ENCODE measurements at regions not wholly inside any gene's neighbourhood (a gene's known extent, or its start where the extent isn't known, plus 50 kb on each side); places are given as distances from the start of the nearest gene placed in this dataset.
"Not testable (repeated sequence)": the region's sequence is repeated elsewhere in the genome, so short reads cannot be mapped to it uniquely, and the experiment has no call there.

GRCh38 chr12:85469158-85470086 is 189.4 kb downstream of the ALX1 start:
- in situ Hi-C loops (cut with HindIII; ENCODE audit: low pct_unique_long_range_greater_than_20kb, low sequenced_read_pairs); DNase-seq (ENCODE audit: low read depth, low spot score): not testable (repeated sequence)

DNA sequence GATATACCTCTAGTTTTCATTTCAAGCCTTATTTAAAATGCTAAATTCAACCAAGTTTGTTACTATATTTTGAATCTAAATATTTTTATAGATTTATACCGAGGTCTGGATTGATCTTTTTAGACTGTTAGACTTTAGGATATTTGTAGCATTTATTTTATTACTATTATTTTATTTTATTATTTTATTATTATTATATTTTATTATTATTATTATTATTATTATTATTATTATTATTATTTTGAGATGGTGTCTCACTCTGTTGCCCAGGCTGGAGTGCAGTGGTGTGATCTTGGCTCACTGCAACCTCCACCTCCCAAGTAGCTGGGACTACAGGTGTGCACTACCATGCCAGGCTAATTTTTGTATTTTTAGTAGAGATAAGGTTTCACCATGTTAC is 195.3 kb downstream of the ALX1 start:
- DNase-seq (ENCODE audit: low read depth, low spot score); in situ Hi-C loops (cut with HindIII; ENCODE audit: low pct_unique_long_range_greater_than_20kb, low sequenced_read_pairs): not testable (repeated sequence)

GRCh38 chr12:85476756-85477155 is 196.7 kb downstream of the ALX1 start:
- in situ Hi-C loops (cut with HindIII; ENCODE audit: low pct_unique_long_range_greater_than_20kb, low sequenced_read_pairs) = no loop called here

GRCh38 chr12:85484387-85484786 is 204.4 kb downstream of the ALX1 start:
- DNase-seq (ENCODE audit: low read depth, low spot score) = no peak
- in situ Hi-C loops (cut with HindIII; ENCODE audit: low pct_unique_long_range_greater_than_20kb, low sequenced_read_pairs) = no loop called here

More at GRCh38 chr12:85476756-85477155, 196.7 kb downstream of the ALX1 start:
- DNase-seq (ENCODE audit: low read depth, low spot score) = no peak

DNA sequence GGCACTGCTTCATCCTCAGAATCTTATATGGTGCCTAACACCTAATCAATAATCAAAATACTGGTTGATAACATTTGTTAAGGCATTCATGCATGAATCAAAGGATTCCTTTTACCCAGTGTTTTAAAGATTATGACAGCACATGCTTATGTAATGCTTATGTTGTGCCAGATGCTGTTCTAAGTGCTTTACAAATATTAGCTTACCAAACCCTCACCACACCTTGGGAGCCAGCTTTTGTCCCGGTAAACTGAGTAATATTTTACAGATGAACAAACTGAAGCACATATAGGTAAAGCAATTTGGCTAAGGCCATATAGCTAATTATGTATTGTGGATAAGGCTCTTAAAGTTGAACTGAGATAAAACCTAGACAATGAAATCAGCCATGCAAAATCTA is 209.2 kb downstream of the ALX1 start:
- in situ Hi-C loops (cut with HindIII; ENCODE audit: low pct_unique_long_range_greater_than_20kb, low sequenced_read_pairs) = no loop called here
- DNase-seq (ENCODE audit: low read depth, low spot score) = no peak

DNA sequence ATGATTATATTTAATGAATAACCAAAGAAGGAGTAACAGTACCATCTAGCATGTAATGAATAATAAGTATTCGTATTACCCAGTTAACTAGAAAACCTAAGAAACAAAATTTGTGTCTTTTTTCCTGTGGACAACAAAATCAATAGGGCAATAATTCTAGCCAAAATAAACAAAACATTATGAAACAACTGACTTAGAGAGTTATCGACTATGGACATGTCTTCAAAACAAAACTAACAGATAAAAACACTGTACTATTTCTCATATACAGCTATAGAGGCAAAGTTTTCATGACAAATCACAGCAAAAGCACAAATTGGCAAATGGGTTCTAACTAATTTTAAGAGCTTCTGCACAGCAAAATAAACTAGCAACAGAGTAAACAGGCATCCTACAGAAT is 224.1 kb downstream of the ALX1 start:
- in situ Hi-C loops (cut with HindIII; ENCODE audit: low pct_unique_long_range_greater_than_20kb, low sequenced_read_pairs) = no loop called here
- DNase-seq (ENCODE audit: low read depth, low spot score) = no peak

GRCh38 chr12:85504624-85505023 is 224.6 kb downstream of the ALX1 start:
- in situ Hi-C loops (cut with HindIII; ENCODE audit: low pct_unique_long_range_greater_than_20kb, low sequenced_read_pairs) = no loop called here
- DNase-seq (ENCODE audit: low read depth, low spot score) = no peak

DNA sequence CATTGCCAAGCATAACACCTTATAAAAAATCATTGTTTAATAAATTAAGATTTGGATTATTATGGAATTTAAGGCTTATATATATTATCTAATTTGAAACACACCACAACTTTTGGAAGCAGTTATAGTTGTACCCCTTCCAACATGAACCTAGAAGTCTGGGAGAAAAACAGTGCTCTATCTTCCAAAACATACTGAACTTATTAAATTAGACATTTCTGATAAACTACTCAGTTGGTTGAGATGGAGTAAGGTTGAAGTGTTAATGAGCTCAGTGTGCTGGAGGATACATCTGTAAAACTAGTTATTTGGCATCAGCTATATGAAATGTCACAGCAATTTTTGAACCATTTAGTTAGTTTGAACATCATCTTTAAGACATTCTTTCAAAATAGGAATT is 227.4 kb downstream of the ALX1 start:
- in situ Hi-C loops (cut with HindIII; ENCODE audit: low pct_unique_long_range_greater_than_20kb, low sequenced_read_pairs) = no loop called here
- no peak for DNase-seq (ENCODE audit: low read depth, low spot score)

- in situ Hi-C loops (cut with HindIII; ENCODE audit: low pct_unique_long_range_greater_than_20kb, low sequenced_read_pairs) = no loop called here
Observed at GRCh38 chr12:85509081-85509856, 229.2 kb downstream of the ALX1 start.

DNA sequence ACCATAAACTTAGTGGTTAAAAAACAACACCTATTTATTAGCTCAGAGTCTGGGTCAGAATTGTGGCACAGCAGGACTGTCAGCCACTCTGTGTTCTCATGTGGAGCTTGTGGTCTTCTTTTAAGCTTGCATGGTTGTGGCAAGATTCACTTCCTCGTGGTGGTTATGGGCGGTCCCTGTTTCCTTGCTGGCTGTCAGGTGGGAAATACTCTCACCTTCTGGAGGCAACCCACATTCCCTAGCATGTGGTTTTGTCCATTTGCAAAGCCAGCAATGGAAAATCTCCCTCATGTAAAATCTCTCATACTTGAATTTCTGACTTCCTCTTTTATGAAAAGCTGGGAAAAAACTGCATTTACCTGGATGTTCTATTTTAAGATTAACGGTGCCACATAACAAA is 229.8 kb downstream of the ALX1 start:
- no peak for DNase-seq (ENCODE audit: low read depth, low spot score)
- in situ Hi-C loops (cut with HindIII; ENCODE audit: low pct_unique_long_range_greater_than_20kb, low sequenced_read_pairs) = no loop called here

More at GRCh38 chr12:85509081-85509856, 229.2 kb downstream of the ALX1 start:
- DNase-seq (ENCODE audit: low read depth, low spot score) = no peak

- DNase-seq (ENCODE audit: low read depth, low spot score) = no peak
- in situ Hi-C loops (cut with HindIII; ENCODE audit: low pct_unique_long_range_greater_than_20kb, low sequenced_read_pairs) = no loop called here
Observed at GRCh38 chr12:85516039-85516438, 236.0 kb downstream of the ALX1 start.

DNA sequence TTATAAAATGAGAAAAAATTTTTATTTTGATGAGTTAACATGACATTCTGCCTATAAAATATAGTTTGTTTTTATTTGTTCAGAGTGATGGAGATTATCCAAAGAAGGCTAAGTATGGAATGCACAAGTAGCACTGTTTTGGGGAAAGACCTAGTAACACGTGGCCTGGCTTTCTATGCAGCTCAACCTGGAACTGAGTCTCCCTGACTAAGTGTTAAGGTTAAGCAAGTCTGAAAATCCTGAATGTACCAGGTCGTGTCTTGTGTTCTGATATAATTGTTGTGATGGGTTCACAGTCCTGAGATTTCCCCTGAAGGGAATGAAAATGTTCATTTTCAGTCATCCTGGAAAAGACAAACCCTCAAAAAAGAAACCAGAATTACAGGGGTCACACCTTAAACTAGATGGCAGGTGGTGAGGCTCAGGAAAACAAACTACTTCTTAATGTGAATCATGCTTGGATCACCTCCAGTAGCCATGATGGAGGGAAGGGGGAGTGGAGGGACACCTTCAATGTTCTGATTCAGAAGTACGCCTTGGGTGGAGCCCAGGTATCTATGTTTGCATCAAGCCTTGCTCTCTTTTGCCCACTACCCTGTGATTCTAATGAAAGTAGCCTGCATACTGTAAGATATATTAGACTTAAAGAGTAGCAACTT is 236.8 kb downstream of the ALX1 start:
- no peak for DNase-seq (ENCODE audit: low read depth, low spot score)
- in situ Hi-C loops (cut with HindIII; ENCODE audit: low pct_unique_long_range_greater_than_20kb, low sequenced_read_pairs) = no loop called here

DNA sequence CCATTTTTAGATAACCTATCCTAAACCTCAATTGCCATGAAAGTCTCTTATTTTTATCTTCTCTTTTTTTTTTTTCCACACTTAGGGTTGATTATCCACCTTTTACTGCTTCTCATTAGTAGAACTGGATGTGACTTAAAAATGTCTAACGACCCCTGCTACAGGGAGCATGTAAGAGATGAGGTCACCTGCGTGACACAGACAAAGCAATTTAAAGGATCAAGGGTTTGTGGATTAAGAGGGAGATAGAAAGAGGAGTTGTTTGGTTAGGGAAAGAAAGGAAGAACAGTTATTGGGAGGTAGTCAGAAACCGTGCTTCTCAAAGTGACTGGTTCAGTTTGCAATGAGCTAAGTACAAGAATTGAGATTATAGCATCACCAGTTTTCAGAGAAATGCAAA is 239.1 kb downstream of the ALX1 start:
- in situ Hi-C loops (cut with HindIII; ENCODE audit: low pct_unique_long_range_greater_than_20kb, low sequenced_read_pairs) = no loop called here
- no peak for DNase-seq (ENCODE audit: low read depth, low spot score)

DNA sequence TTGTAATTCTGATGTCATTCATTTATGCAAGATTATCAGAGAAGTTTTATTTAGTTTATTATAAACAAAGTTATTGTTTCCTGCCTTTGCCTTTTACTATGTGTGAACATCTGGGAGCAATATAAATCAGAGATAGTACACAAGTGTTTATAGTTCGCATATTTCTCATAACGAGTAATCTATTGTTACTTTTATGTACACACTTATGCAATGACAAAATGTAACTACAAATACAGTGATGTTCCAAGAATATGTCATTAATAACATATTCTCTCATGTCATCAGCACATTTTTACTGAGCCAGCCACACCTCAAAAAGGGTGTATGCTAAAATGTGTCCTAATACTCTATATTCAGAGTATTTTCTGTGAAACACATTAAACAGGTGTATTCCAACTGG is 243.2 kb downstream of the ALX1 start:
- in situ Hi-C loops (cut with HindIII; ENCODE audit: low pct_unique_long_range_greater_than_20kb, low sequenced_read_pairs) = no loop called here
- DNase-seq (ENCODE audit: low read depth, low spot score) = no peak

DNA sequence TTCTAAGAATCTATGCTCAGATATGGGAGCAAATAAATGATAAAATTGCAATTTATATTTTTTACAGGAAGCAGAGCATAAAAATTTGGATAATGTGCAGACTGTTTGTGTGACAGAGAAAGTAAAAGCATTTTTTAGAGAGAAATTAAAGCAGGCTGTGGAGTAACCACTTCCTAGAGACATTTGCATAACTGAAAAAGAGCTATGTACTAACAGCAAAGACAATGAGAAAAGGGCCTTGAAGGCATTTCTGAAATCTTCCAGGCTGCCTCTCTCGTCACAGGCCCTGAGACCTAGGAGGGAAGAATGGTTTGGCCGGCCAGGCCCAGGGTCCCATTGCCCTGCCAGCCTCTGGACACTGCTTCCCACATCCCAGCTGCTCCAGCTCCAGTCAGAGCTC is 247.2 kb downstream of the ALX1 start:
- in situ Hi-C loops (cut with HindIII; ENCODE audit: low pct_unique_long_range_greater_than_20kb, low sequenced_read_pairs) = no loop called here
- DNase-seq (ENCODE audit: low read depth, low spot score) = no peak

- in situ Hi-C loops (cut with HindIII; ENCODE audit: low pct_unique_long_range_greater_than_20kb, low sequenced_read_pairs) = no loop called here
Observed at GRCh38 chr12:85529896-85530295, 249.9 kb downstream of the ALX1 start.

GRCh38 chr12:85530456-85530855 is 250.4 kb downstream of the ALX1 start:
- DNase-seq (ENCODE audit: low read depth, low spot score) = no peak
- in situ Hi-C loops (cut with HindIII; ENCODE audit: low pct_unique_long_range_greater_than_20kb, low sequenced_read_pairs) = no loop called here

More at GRCh38 chr12:85529896-85530295, 249.9 kb downstream of the ALX1 start:
- no peak for DNase-seq (ENCODE audit: low read depth, low spot score)

DNA sequence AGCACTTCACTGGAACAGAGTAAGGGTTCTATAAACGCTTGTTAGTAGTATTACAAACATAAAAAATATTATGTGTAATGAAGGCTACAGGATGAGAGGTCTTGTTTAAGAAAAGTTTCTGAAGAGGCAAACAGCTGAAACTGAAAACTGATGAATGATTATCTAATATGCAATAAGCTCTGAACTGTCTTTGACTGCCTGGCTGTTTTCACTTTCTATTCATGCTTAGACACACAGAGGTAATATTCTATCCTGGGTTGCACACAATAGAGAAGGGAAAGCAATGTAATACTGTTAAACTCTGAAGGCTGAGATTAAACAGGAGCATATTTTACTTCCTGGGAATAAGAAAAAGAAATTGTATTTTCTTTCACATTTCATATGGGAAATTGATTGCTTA is 251.3 kb downstream of the ALX1 start:
- in situ Hi-C loops (cut with HindIII; ENCODE audit: low pct_unique_long_range_greater_than_20kb, low sequenced_read_pairs) = no loop called here
- no peak for DNase-seq (ENCODE audit: low read depth, low spot score)

All from SK-MEL-5 (cell line).